Stimulated activated CD8-positive, alpha-beta memory T cell treated with anti-CD3 and anti-CD28 coated beads, Interleukin-12 subunit alpha, Interleukin-12 subunit beta, amount 100 ng/mL, for 24 hours (primary cell): ENCODE measurements at regions not wholly inside any gene's neighbourhood (a gene's known extent, or its start where the extent isn't known, plus 50 kb on each side); places are given as distances from the start of the nearest gene placed in this dataset.
"Not testable (repeated sequence)": the region's sequence is repeated elsewhere in the genome, so short reads cannot be mapped to it uniquely, and the experiment has no call there.

Experiments used
- DNase-seq: peaks from one replicate; pipeline ENCODE4 v3.0.0-alpha.2; 2020; ENCODE audit errors: extremely low read depth

DNA sequence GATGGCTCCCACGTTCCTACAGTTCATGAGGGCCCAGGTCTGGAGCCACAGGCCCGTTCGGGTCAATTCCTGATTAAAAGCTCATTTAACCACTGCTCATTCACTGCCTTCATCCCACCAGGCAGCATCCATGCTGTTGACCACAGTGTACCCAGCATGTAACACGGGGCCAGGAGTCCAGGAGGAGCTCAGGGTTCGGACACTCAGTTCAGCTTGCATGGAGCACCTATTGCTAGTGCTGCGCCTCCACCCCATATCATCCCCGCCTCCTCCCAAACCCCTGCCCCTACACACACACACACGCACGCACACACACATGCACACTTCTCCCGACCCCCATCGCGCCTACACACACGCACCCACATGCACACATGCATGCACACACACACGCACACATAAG, 72.9 kb upstream of the SNTG2 start:
- no peak for DNase-seq

- no peak for DNase-seq
Measured at GRCh38 chr2:875687-876615, 74.7 kb upstream of the SNTG2 start.

DNA sequence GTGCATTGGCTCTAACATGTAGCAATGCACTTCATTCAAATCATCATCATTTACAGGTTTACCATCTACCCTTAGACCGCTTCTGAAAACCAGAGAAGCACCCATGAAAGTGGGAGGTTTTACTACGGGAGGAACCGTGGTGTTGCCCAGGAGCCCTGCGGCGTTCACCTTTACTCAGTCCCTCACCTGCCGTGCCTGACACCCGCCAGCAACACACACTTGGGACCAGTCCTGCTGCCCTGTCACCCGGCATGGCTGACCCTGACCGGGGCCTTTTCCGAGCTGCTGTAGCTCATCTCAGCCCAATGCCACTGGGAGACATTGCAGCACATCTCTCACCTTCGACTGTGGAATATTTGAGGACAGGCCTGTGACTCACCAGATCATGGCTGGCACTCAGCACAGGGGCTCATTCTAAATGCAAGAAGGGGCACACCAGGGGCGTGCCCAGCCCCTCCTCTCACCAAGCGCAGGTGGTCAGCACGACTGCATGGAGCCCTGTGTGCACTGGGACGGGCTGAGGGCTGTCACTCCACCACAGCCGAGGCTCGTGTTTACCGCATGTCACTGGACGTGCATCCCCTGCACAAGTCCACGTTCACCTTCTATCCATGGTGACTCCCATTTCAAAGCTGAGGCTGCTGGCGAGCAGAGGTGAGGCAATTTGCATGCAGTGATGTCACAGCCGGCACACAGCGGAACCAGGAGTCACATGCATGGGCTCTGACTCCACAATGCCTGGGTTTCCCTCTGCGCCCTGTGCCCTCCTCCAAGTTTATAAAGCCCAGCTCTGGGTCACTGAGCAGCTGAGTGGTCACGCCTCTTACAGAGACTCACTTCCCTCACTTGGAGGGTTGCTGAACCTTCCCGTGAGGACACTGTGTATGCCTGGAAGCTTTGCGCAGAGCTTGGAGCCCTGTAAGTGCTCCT, 76.7 kb upstream of the SNTG2 start:
- no peak for DNase-seq

DNA sequence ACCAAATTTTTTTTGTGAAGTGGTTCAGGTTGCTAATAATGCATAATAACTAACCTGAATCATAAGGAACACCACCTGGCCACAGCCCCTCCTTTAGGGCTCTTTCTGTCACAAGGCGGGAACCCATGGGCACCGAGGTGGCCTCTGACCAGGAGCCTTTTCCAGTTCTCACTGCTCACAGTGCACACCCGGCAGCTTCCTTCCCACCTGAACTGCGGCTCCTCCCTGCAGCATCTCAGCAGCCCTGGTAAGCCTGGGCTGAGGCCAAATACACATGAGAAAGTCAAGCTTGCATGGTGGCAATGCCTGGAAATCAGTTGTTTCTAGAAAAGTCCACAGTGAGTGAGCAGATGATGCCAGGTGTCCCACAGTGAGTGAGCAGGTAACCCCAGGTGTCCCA, 77.6 kb upstream of the SNTG2 start:
- DNase-seq = no peak

- DNase-seq = no peak
Measured at GRCh38 chr2:871926-872680, 78.5 kb upstream of the SNTG2 start.

GRCh38 chr2:871175-871727, 79.4 kb upstream of the SNTG2 start:
- DNase-seq = no peak

DNA sequence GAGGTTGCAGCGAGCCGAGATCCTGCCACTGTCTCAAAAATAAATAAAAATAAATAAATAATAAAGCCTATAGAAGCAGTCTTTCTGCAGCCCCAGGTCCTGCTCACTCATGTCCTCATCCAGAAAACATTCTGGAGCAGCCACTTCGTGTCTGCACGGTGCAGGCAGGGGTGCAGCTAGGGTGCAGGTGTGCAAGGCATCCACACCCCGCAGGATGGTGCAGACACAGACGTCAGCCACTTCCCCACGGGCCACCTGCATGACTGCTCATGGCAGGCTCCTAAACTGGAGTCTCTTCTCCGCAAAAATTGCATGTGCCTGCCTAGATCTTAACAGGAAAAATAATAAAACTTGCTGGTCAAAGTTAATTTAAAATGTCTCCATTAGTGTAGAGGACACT, 80.2 kb upstream of the SNTG2 start:
- DNase-seq = no peak

- no peak for DNase-seq
Measured at GRCh38 chr2:869894-870293, 80.8 kb upstream of the SNTG2 start.

- no peak for DNase-seq
Measured at GRCh38 chr2:869357-869871, 81.2 kb upstream of the SNTG2 start.

DNA sequence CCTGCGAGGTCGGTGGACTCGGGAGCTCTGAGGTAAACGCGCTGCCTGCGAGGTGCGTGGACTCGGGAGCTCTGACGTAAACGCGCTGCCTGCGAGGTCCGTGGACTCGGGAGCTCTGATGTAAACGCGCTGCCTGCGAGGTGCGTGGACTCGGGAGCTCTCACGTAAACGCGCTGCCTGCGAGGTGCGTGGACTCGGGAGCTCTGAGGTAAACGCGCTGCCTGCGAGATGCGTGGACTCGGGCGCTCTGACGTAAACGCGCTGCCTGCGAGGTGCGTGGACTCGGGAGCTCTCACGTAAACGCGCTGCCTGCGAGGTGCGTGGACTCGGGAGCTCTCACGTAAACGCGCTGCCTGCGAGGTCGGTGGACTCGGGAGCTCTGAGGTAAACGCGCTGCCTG, 81.8 kb upstream of the SNTG2 start:
- not testable (repeated sequence) for DNase-seq

DNA sequence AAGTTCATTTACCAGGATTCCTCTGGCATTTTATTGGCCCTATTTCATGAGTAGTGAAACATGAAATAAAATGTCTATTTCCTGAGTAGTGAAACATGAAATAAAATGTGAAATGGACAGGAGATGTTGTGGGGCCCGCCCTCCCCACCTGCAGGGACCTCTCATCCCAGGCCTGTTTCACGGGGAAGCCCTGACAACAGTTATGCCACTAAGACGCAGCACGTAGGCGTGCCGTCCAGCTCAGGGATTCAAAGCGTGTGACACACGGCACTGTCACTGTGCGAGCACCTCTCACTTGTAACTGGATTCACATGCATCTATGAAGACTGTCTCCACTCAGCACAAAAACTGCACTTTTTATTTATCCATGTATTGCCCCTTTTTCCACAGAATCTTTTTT, 83.4 kb upstream of the SNTG2 start:
- DNase-seq = no peak

DNA sequence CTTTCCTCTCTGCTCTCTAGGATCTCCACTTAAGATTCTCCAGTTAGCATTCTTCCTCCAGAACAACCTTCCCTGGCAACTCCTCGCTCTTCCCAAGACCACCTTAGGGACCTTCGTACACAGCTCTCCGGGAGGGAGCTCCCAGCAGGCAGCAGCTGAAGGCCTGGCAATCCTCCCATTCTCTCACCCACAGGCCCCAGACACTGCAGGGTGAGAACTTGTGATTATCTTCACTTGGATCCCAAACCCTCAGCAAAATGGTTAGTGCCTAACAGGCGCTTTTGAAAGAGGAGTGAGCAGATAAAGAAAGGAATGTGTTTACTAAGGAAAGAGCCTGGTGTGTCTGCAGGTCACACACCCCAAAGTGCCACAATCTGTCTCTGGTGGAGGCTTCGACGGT, 83.8 kb upstream of the SNTG2 start:
- DNase-seq = no peak

DNA sequence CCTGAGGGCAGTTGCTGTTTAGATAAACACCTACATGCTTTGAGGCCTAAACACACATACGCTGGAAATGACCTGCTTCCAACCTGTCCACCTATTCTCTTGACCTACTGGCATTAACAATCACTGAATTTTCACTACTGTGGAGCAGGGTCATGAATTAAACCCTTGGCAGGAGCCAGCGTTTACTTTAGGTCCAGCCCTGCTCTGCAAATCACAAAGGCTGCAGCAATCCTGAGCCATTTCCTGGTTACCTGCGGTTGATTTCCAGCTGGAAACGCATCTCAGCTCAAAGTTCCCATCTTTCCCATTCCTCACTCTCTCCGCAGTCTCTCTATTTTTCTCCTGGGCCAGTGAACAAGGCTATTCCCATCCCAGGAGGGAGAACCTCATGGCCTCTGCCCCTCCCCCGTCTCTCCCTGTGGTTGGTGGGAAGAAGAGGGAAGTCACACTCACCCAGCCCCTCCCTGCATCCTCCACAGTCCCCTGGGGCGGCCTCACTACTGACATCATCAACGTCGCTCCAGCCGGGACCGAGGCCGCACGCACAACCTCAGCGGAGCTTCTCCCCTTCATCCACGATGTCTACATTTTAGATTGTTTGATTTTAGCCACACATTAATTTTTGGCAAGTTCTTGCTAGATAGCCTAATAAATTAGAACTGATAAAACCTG, 84.5 kb upstream of the SNTG2 start:
- DNase-seq = no peak

DNA sequence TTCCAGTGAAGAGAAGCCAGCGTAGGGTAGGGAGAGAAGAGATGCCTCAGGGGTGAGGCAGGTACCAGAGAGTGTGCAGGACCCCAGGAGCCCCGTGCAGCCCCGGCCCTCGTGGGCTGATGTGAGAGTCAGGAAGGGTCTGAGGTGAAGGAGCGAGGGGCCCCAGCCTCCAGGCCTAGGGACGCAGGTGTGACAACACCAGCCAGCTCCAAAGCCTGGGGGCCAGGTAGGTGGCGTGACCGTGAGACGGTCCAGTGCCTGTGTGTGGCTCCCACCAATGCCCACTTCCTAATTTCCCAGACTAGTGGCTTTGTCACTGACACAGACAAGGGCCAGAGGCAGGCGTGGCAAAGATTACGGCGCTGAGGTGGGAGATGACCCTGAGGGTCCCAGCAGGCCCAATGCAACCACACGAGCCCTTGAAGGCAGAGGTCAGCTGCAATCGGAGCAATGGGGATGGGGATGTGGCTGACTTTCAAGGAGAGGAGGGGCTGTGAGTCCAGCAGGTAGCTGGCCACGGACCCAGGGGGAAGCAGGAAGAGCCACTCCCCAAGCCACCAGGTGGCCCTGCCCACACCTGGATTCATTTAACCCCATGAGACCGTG, 86.0 kb upstream of the SNTG2 start:
- no peak for DNase-seq

DNA sequence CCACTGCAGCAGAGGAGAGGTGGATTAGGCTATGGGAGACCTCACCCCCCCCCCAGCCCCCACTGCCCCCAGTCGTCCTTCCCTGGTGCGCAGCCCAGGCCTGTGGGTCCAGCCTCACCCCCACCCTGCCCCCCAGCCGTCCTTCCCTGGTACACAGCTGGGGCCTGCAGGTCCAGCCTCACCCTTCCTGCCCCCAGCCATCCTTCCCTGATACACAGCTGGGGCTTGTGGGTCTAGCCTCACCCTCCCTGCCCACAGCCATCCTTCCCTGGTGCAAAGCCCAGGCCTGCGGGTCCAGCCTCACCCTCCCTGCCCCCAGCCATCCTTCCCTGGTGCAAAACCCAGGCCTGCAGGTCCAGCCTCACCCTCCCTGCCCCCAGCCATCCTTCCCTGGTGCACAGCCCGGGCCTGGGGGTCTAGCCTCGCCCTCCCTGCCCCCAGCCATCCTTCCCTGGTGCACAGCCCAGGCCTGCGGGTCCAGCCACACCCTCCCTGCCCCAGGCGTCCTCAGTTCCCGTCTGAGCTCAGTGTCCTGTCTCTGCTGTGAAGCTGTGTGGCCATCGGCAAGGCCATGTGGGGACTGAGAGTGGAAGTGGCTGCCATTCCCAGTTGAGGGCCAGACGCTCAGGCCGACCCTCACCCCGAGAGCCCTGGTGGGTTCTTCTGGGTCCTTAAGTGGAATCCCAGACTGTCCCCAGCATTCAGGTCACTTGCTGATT, 86.8 kb upstream of the SNTG2 start:
- no peak for DNase-seq

- no peak for DNase-seq
Measured at GRCh38 chr2:862731-863466, 87.8 kb upstream of the SNTG2 start.

DNA sequence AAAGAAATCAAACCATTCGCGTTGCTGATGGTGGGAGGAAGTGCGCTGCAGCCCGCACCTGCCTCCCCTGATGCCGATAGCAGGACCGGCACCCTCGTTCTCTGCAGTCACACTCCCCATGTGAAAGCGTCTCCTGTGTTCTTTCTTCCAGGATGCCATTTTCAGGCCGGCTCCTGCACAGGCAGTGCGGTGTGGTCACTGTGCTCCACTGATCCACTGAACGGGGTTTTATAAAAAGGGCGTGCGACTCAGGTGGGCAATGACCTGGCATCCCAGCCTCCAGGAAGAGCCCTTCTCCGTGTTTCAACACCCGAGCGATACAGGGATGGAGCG, 88.3 kb upstream of the SNTG2 start:
- no peak for DNase-seq

DNA sequence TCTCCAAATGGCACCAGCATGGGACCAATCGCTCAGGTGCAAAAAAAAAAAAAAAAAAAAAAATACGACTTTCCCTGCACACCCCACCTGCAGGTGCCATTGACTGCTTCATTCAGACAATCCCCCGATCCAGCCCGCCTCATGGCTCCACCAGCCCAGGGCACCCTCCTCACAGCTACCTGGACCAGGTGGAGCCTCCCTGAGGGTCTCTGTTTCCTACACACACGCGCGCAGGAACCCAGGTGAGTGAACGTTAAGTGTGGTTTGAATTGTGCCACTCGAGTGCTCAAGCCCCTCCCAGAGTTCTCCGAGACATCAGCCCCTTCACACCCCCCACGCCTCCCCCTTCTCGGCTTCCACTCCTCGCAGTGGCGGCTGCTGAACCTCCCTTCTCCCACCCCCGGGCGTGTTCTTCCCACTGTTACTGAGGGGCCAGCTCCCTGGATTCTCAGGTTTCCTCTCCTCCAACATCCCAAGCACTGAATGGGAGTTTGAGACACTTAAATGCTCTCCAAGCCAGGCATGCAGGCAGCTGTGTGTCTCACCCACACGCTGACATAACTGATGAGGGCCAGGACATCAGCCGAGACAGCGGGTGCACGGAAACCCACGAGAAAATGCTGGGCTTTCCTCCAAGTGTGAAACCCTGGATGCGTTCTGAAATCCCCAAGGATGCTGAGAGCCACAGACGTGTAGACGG, 88.8 kb upstream of the SNTG2 start:
- DNase-seq = no peak
